ENCODE measurements at regions not wholly inside any gene's neighbourhood (a gene's known extent, or its start where the extent isn't known, plus 50 kb on each side); places are given as distances from the start of the nearest gene placed in this dataset.

- no peak for TF ChIP-seq CTCF (IDR thresholded peaks at IDR 0.05)
- H3K4me3 Mint-ChIP-seq: no peak overlapping the region
Observed at GRCh38 chr18:73913505-73913904, 234.1 kb downstream of the FBXO15 start.

GRCh38 chr18:73908323-73908722, 239.3 kb downstream of the FBXO15 start:
- no peak for DNase-seq
- no peak overlapping the region for H3K27ac ChIP-seq (ENCODE audit: low read length)
- Mint-ChIP-seq H3K9me3 (peaks cover 0 to 4% of the 10 kb centered on the region in 2 donors), H3K27ac (no peak overlapping the region), H3K27me3 (ENCODE audit: low read depth in 2 of 2) (peaks cover 0 to 6% of the 10 kb centered on the region in 2 donors), H3K36me3 (no peaks in the 10 kb centered on the region), H3K4me1 (no peaks in the 10 kb centered on the region), H3K4me3 (no peak overlapping the region)
- no peaks in the 10 kb centered on the region for H3K36me3 ChIP-seq (ENCODE audit: control insufficient read depth, insufficient read depth, low read length)
- 59% methylated on average over 5 of the region's 5 CpGs for WGBS (ENCODE audit: insufficient coverage)
- H3K27me3 ChIP-seq (ENCODE audit: control insufficient read depth, insufficient read depth, low read length): no peaks in the 10 kb centered on the region
- H3K4me3 ChIP-seq (ENCODE audit: low read length): no peak overlapping the region
- intact Hi-C loops (cut with micrococcal nuclease): no loop called here
- TF ChIP-seq CTCF (IDR thresholded peaks at IDR 0.05): no peak
- no peaks in the 10 kb centered on the region for H3K9me3 ChIP-seq (ENCODE audit: control insufficient read depth, insufficient read depth, low read length)
- H3K4me1 ChIP-seq (ENCODE audit: control insufficient read depth, insufficient read depth, low read length): no peaks in the 10 kb centered on the region
- no peak for ATAC-seq

More at GRCh38 chr18:73913505-73913904, 234.1 kb downstream of the FBXO15 start:
- 91% methylated on average over 8 of the region's 8 CpGs for WGBS (ENCODE audit: insufficient coverage)
- H3K27me3 Mint-ChIP-seq (ENCODE audit: low read depth in 2 of 2): peaks cover 0 to 5% of the 10 kb centered on the region in 2 donors
- Histone ChIP-seq H3K4me1 (ENCODE audit: control insufficient read depth, insufficient read depth, low read length) (no peaks in the 10 kb centered on the region), H3K9me3 (ENCODE audit: control insufficient read depth, insufficient read depth, low read length) (no peaks in the 10 kb centered on the region), H3K36me3 (ENCODE audit: control insufficient read depth, insufficient read depth, low read length) (no peaks in the 10 kb centered on the region), H3K4me3 (ENCODE audit: low read length) (no peak overlapping the region), H3K27me3 (ENCODE audit: control insufficient read depth, insufficient read depth, low read length) (no peaks in the 10 kb centered on the region), H3K27ac (ENCODE audit: low read length) (no peak overlapping the region)
- ATAC-seq (no peak), DNase-seq (no peak)
- H3K36me3 Mint-ChIP-seq: no peaks in the 10 kb centered on the region
- peaks cover 0 to 6% of the 10 kb centered on the region in 2 donors for H3K9me3 Mint-ChIP-seq
- H3K4me1 Mint-ChIP-seq: no peaks in the 10 kb centered on the region
- H3K27ac Mint-ChIP-seq: no peak overlapping the region
- intact Hi-C loops (cut with micrococcal nuclease): no loop called here

GRCh38 chr18:73901566-73901965, 246.1 kb downstream of the FBXO15 start:
- ATAC-seq: no peak
- Mint-ChIP-seq H3K4me1 (no peaks in the 10 kb centered on the region), H3K4me3 (no peak overlapping the region), H3K36me3 (no peaks in the 10 kb centered on the region), H3K27ac (no peak overlapping the region), H3K9me3 (peaks cover 0 to 3% of the 10 kb centered on the region in 2 donors), H3K27me3 (ENCODE audit: low read depth in 2 of 2) (peaks cover 0 to 10% of the 10 kb centered on the region in 2 donors)
- no peak for DNase-seq
- Histone ChIP-seq H3K4me3 (ENCODE audit: low read length) (no peak overlapping the region), H3K36me3 (ENCODE audit: control insufficient read depth, insufficient read depth, low read length) (no peaks in the 10 kb centered on the region), H3K27ac (ENCODE audit: low read length) (no peak overlapping the region), H3K27me3 (ENCODE audit: control insufficient read depth, insufficient read depth, low read length) (no peaks in the 10 kb centered on the region), H3K9me3 (ENCODE audit: control insufficient read depth, insufficient read depth, low read length) (no peaks in the 10 kb centered on the region), H3K4me1 (ENCODE audit: control insufficient read depth, insufficient read depth, low read length) (no peaks in the 10 kb centered on the region)
- 48% methylated on average over 4 of the region's 4 CpGs for whole genome bisulfite sequencing (ENCODE audit: insufficient coverage)
- TF ChIP-seq CTCF (IDR thresholded peaks at IDR 0.05): no peak
- intact Hi-C loops (cut with micrococcal nuclease): no loop called here

GRCh38 chr18:73901151-73901550, 246.5 kb downstream of the FBXO15 start:
- no peak overlapping the region for H3K27ac Mint-ChIP-seq

More at GRCh38 chr18:73901151-73901550, 246.5 kb downstream of the FBXO15 start:
- no peaks in the 10 kb centered on the region for H3K36me3 Mint-ChIP-seq
- H3K4me3 Mint-ChIP-seq: no peak overlapping the region
- DNase-seq (no peak), ATAC-seq (no peak)
- intact Hi-C loops (cut with micrococcal nuclease): no loop called here
- Histone ChIP-seq H3K27ac (ENCODE audit: low read length) (no peak overlapping the region), H3K4me3 (ENCODE audit: low read length) (no peak overlapping the region), H3K4me1 (ENCODE audit: control insufficient read depth, insufficient read depth, low read length) (no peaks in the 10 kb centered on the region), H3K9me3 (ENCODE audit: control insufficient read depth, insufficient read depth, low read length) (no peaks in the 10 kb centered on the region), H3K27me3 (ENCODE audit: control insufficient read depth, insufficient read depth, low read length) (no peaks in the 10 kb centered on the region), H3K36me3 (ENCODE audit: control insufficient read depth, insufficient read depth, low read length) (no peaks in the 10 kb centered on the region)
- H3K9me3 Mint-ChIP-seq: peaks cover 0 to 3% of the 10 kb centered on the region in 2 donors
- no peaks in the 10 kb centered on the region for H3K4me1 Mint-ChIP-seq
- TF ChIP-seq CTCF (IDR thresholded peaks at IDR 0.05): no peak
- WGBS (ENCODE audit: insufficient coverage): 80% methylated on average over 7 of the region's 9 CpGs
- H3K27me3 Mint-ChIP-seq (ENCODE audit: low read depth in 2 of 2): peaks cover 0 to 10% of the 10 kb centered on the region in 2 donors
